Bronchial epithelial cell (primary cell): ENCODE measurements at regions not wholly inside any gene's neighbourhood (a gene's known extent, or its start where the extent isn't known, plus 50 kb on each side); places are given as distances from the start of the nearest gene placed in this dataset.
"Not testable (repeated sequence)": the region's sequence is repeated elsewhere in the genome, so short reads cannot be mapped to it uniquely, and the experiment has no call there.

Source experiments
- DNase-seq: peaks from one replicate; pipeline ENCODE4 v3.0.0-alpha.2; 2010; ENCODE audit warnings: low read depth
- FAIRE-seq: peaks from 2 replicates; lab custom pipeline; 2011; peaks lifted over from hg19 to GRCh38; lab: Jason Lieb, UNC
- H3K27me3 ChIP-seq: 2 replicates; pipeline ENCODE4 v1.5.1; 2011; ENCODE audit warnings: low read length; ENCODE audit not compliant: control insufficient read depth, insufficient read depth
- H3K36me3 ChIP-seq: 2 replicates; pipeline ENCODE4 v1.5.1; 2011; ENCODE audit warnings: low read length; ENCODE audit not compliant: control insufficient read depth, insufficient read depth
- H3K4me3 ChIP-seq: 2 replicates; pipeline ENCODE4 v1.5.1; 2011; ENCODE audit warnings: mild to moderate bottlenecking, low read depth, low read length, control low read depth
- TF ChIP-seq, protein P1 (sequence below): IDR thresholded peaks from 2 replicates; pipeline ENCODE4 v1.5.1; 2011; ENCODE audit warnings: mild to moderate bottlenecking, moderate library complexity, low read length, control low read depth, inconsistent platforms; ENCODE audit not compliant: insufficient read depth, severe bottlenecking

GRCh38 chr4:106582103-106582502 is 213.5 kb upstream of the GIMD1 start:
- FAIRE-seq (no peak), DNase-seq (no peak)
- TF ChIP-seq, protein P1, sequence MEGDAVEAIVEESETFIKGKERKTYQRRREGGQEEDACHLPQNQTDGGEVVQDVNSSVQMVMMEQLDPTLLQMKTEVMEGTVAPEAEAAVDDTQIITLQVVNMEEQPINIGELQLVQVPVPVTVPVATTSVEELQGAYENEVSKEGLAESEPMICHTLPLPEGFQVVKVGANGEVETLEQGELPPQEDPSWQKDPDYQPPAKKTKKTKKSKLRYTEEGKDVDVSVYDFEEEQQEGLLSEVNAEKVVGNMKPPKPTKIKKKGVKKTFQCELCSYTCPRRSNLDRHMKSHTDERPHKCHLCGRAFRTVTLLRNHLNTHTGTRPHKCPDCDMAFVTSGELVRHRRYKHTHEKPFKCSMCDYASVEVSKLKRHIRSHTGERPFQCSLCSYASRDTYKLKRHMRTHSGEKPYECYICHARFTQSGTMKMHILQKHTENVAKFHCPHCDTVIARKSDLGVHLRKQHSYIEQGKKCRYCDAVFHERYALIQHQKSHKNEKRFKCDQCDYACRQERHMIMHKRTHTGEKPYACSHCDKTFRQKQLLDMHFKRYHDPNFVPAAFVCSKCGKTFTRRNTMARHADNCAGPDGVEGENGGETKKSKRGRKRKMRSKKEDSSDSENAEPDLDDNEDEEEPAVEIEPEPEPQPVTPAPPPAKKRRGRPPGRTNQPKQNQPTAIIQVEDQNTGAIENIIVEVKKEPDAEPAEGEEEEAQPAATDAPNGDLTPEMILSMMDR = no peak
- Histone ChIP-seq H3K27me3 (no peaks in the 10 kb centered on the region), H3K4me3 (no peak overlapping the region), H3K36me3 (no peaks in the 10 kb centered on the region)

- H3K36me3 ChIP-seq = no peaks in the 10 kb centered on the region
- H3K4me3 ChIP-seq = no peak overlapping the region
- H3K27me3 ChIP-seq = no peaks in the 10 kb centered on the region
- no peak for DNase-seq
- no peak for FAIRE-seq
- TF ChIP-seq, protein P1 = no peak
Measured at GRCh38 chr4:106579236-106579635, 210.7 kb upstream of the GIMD1 start.

DNA sequence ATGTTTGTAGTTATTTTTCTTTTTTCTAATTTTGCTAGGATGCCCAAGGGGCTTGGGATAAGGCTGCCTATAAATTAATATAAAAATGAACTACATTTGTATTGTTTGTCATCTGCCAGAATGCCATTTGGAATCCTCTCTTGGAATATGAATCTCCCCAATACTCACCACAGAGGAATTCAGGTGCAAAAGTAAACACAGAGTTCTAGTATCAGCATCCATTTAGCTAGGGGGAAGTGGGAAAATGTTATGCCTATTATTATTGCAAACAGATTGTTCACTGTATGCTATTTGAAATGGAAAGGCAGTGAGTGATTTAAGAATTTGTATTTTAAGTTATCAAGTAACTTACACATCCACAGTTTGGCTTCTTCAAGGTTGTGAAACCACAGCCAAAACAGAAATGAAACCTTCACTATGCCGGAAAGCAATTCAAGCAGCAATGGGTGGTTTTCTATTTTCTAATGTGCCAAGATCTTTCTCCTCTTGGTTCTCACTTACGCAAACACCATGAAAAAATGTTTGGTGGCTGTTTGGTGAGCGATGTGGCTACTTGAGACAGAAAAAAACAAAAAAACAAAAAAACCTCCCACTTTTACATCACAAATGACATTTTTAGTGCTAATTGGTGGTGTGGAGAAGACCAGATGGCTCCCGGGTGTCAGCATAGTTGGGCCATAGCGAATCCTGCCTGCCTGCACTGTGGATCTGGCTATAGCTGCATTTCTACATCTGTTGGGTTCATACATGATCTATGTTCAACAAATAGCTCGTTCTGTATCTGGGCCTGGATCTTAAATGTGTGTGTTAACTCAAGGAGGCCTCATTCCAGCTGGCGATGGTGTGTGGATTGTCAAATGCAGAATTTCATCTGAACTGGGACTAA is 200.8 kb upstream of the GIMD1 start:
- FAIRE-seq (no peak), DNase-seq (peak; percentile 58)
- H3K36me3 ChIP-seq = no peaks in the 10 kb centered on the region
- TF ChIP-seq, protein P1 = no peak
- H3K4me3 ChIP-seq = no peak overlapping the region
- no peaks in the 10 kb centered on the region for H3K27me3 ChIP-seq

GRCh38 chr4:106565727-106566126 is 197.1 kb upstream of the GIMD1 start:
- no peak overlapping the region for H3K4me3 ChIP-seq
- no peaks in the 10 kb centered on the region for H3K27me3 ChIP-seq
- no peak for FAIRE-seq
- no peaks in the 10 kb centered on the region for H3K36me3 ChIP-seq
- DNase-seq = no peak
- TF ChIP-seq, protein P1 = no peak

- FAIRE-seq = peak; percentile 79
- H3K4me3 ChIP-seq, DNase-seq, H3K27me3 ChIP-seq, H3K36me3 ChIP-seq: not testable (repeated sequence)
Measured at GRCh38 chr4:106563637-106564036, 195.1 kb upstream of the GIMD1 start.

GRCh38 chr4:106551724-106552123 is 183.1 kb upstream of the GIMD1 start:
- TF ChIP-seq, protein P1 = no peak
- H3K27me3 ChIP-seq = no peaks in the 10 kb centered on the region
- no peaks in the 10 kb centered on the region for H3K36me3 ChIP-seq
- DNase-seq (no peak), FAIRE-seq (no peak)
- no peak overlapping the region for H3K4me3 ChIP-seq
